CD4-positive, alpha-beta T cell treated with Interleukin-1 beta for 1 hour (primary cell): ENCODE measurements at regions not wholly inside any gene's neighbourhood (a gene's known extent, or its start where the extent isn't known, plus 50 kb on each side); places are given as distances from the start of the nearest gene placed in this dataset.
"Not testable (repeated sequence)": the region's sequence is repeated elsewhere in the genome, so short reads cannot be mapped to it uniquely, and the experiment has no call there.

Source experiments
- DNase-seq, 2 donors: peaks; one replicate each; pipeline ENCODE4 v3.0.0-alpha.2; 2020 to 2022

GRCh38 chr4:75422998-75423397 is 91.2 kb downstream of the RCHY1 start:
- no peak for DNase-seq

GRCh38 chr4:75412746-75413145 is 101.5 kb downstream of the RCHY1 start:
- no peak for DNase-seq

GRCh38 chr4:75398501-75398900 is 115.7 kb downstream of the RCHY1 start:
- DNase-seq: no peak

- DNase-seq: no peak
These were observed 122.6 kb downstream of the RCHY1 start for GRCh38 chr4:75391489-75392166.

- DNase-seq: not testable (repeated sequence)
These were observed 127.8 kb downstream of the RCHY1 start for GRCh38 chr4:75386426-75386825.

- no peak for DNase-seq
These were observed 129.1 kb downstream of the RCHY1 start for GRCh38 chr4:75385106-75385505.

- no peak for DNase-seq
These were observed 137.7 kb downstream of the RCHY1 start for GRCh38 chr4:75376543-75376942.

GRCh38 chr4:75371915-75372314 is 142.3 kb downstream of the RCHY1 start:
- no peak for DNase-seq

GRCh38 chr4:75370576-75370975 is 143.6 kb downstream of the RCHY1 start:
- DNase-seq: no peak

- DNase-seq: no peak
These were observed 168.8 kb downstream of the RCHY1 start for GRCh38 chr4:75345423-75345822.

GRCh38 chr4:75344915-75345314 is 169.3 kb downstream of the RCHY1 start:
- DNase-seq: no peak

- DNase-seq: no peak
These were observed 170.9 kb downstream of the RCHY1 start for GRCh38 chr4:75343333-75343732.

- no peak for DNase-seq
These were observed 173.6 kb downstream of the RCHY1 start for GRCh38 chr4:75340561-75340960.

GRCh38 chr4:75338352-75338880 is 175.8 kb downstream of the RCHY1 start:
- DNase-seq: no peak

- DNase-seq: no peak
These were observed 186.2 kb downstream of the RCHY1 start for GRCh38 chr4:75327804-75328512.

GRCh38 chr4:75325318-75325979 is 188.8 kb downstream of the RCHY1 start:
- DNase-seq: no peak

GRCh38 chr4:75321484-75321883 is 192.7 kb downstream of the RCHY1 start:
- no peak for DNase-seq

- DNase-seq: not testable (repeated sequence)
These were observed 196.6 kb downstream of the RCHY1 start for GRCh38 chr4:75317641-75318040.

GRCh38 chr4:75308049-75308448 is 206.2 kb downstream of the RCHY1 start:
- no peak for DNase-seq

- no peak for DNase-seq
These were observed 207.7 kb downstream of the RCHY1 start for GRCh38 chr4:75306506-75306905.

- no peak for DNase-seq
These were observed 211.6 kb downstream of the RCHY1 start for GRCh38 chr4:75302648-75303047.

- no peak for DNase-seq
These were observed 224.2 kb downstream of the RCHY1 start for GRCh38 chr4:75289914-75290582.
